ENCODE measurements at regions not wholly inside any gene's neighbourhood (a gene's known extent, or its start where the extent isn't known, plus 50 kb on each side); places are given as distances from the start of the nearest gene placed in this dataset.

- no peak for TF ChIP-seq CTCF (conservative IDR thresholded peaks at IDR 0.05)
- no peaks in the 10 kb centered on the region for H3K36me3 Mint-ChIP-seq (ENCODE audit: insufficient read depth in 1 of 3, low read depth in 3 of 3)
- Histone ChIP-seq H3K79me2 (ENCODE audit: insufficient read depth, low read length) (no peaks in the 10 kb centered on the region), H3K23ac (ENCODE audit: insufficient read length, low read depth, low read length) (no peak overlapping the region), H3K56ac (ENCODE audit: insufficient read length, low read depth, low read length) (no peak overlapping the region), H3K18ac (ENCODE audit: insufficient read length, low read depth, low read length) (no peak overlapping the region), H3K14ac (ENCODE audit: insufficient read depth, low read length) (no peak overlapping the region), H2BK5ac (ENCODE audit: insufficient read length, low read length) (no peak overlapping the region), H4K8ac (replicated peaks; ENCODE audit: insufficient read length, low read depth, low read length) (no peak overlapping the region), H4K5ac (ENCODE audit: insufficient read length, low read depth, low read length) (no peak overlapping the region), H3K9me3 (ENCODE audit: control insufficient read depth, low read depth, low read length) (no peaks in the 10 kb centered on the region), H3K27ac (ENCODE audit: insufficient read length, low read depth, low read length) (no peak overlapping the region), H3K4ac (ENCODE audit: low read depth, low read length) (no peak overlapping the region), H2AK5ac (ENCODE audit: insufficient read length, low read length) (no peak overlapping the region), H3K79me1 (ENCODE audit: insufficient read depth, low read depth, low read length, poor library complexity, severe bottlenecking) (no peaks in the 10 kb centered on the region), H2AFZ (ENCODE audit: low read length) (no peak overlapping the region), H3K4me2 (ENCODE audit: insufficient read depth, insufficient read length, low read length) (no peak overlapping the region), H4K20me1 (ENCODE audit: control insufficient read depth, insufficient read depth, insufficient read length) (no peaks in the 10 kb centered on the region), H3K9ac (ENCODE audit: extremely low read depth, insufficient read length, low read length) (no peak overlapping the region), H2BK20ac (ENCODE audit: low read depth, low read length, poor library complexity, severe bottlenecking) (no peak overlapping the region), H2BK15ac (ENCODE audit: low read depth, low read length) (no peak overlapping the region), H3K23me2 (ENCODE audit: insufficient read length, low read depth, low read length, poor library complexity, severe bottlenecking) (no peaks in the 10 kb centered on the region), H3T11ph (ENCODE audit: low read length) (no peak overlapping the region), H2BK12ac (ENCODE audit: insufficient read length, low read depth, low read length) (no peak overlapping the region), H3K27me3 (ENCODE audit: insufficient read depth, low read length) (no peaks in the 10 kb centered on the region), H3K4me1 (ENCODE audit: insufficient read depth, low read length) (no peaks in the 10 kb centered on the region), H4K91ac (ENCODE audit: insufficient read length, low read depth, low read length) (no peak overlapping the region), H2BK120ac (ENCODE audit: low read depth, low read length, poor library complexity, severe bottlenecking) (no peak overlapping the region)
- no peak for DNase-seq
- H3K4me3 Mint-ChIP-seq = no peak overlapping the region
- no peaks in the 10 kb centered on the region for H3K4me1 Mint-ChIP-seq
- no peaks in the 10 kb centered on the region; the same call in 1 of the 2 replicates for H3K27me3 Mint-ChIP-seq (ENCODE audit: low read depth)
- H3K9me3 Mint-ChIP-seq = no peaks in the 10 kb centered on the region
- H3K27ac Mint-ChIP-seq = no peak overlapping the region
- no CpG with 5 or more reads among the region's 3 CpGs for WGBS (ENCODE audit: extremely low coverage, insufficient read length, low lambda C conversion rate)
These were observed 1032.5 kb downstream of the DTWD2 start for GRCh38 chr5:117955831-117956230.
